GM12878 (cell line): ENCODE measurements at regions not wholly inside any gene's neighbourhood (a gene's known extent, or its start where the extent isn't known, plus 50 kb on each side); places are given as distances from the start of the nearest gene placed in this dataset.

ENCODE experiments used
- ATAC-seq: fragments of 200-7000 bp; cut with Tn5 transposase; 3 replicates; pipeline ENCODE4 v1.9.1; 2020; ENCODE audit warnings: mild to moderate bottlenecking, moderate library complexity
- BruUV-seq: library from RNA; stranded (reverse); fragments of 400-500 nt; replicated peaks from 2 replicates; lab custom pipeline; 2021; lab: Mats Ljungman, UMichigan
- CTCF ChIA-PET: fragments of 300-600 bp; sonication (Branson Sonifier 250); formaldehyde crosslinking; extraction: SDS; loops from one replicate; lab custom pipeline; 2021; ENCODE audit warnings: inconsistent platforms; lab: Yijun Ruan, JAX
- POLR2A ChIA-PET: fragments of 350-600 bp; formaldehyde crosslinking; extraction: SDS; loops from one replicate; lab custom pipeline; 2021; ENCODE audit warnings: inconsistent platforms; lab: Charles Lee
- RAD21 ChIA-PET: fragments of 300-600 bp; sonication (Branson Sonifier 250); formaldehyde crosslinking; loops from one replicate; lab custom pipeline; 2023; ENCODE audit warnings: antibody characterized with exemption; ENCODE audit not compliant: unreplicated experiment; lab: Charles Lee
- SMC1A ChIA-PET: fragments of 300-600 bp; sonication (Branson Sonifier 250); formaldehyde crosslinking; loops from one replicate; lab custom pipeline; 2023; ENCODE audit not compliant: unreplicated experiment, uncharacterized antibody; lab: Charles Lee
- DNase-seq: peaks from one replicate; pipeline ENCODE4 v3.0.0-alpha.2; 2011; ENCODE audit warnings: low read depth, low spot score
- FAIRE-seq: peaks from 3 replicates; lab custom pipeline; 2011; peaks lifted over from hg19 to GRCh38; lab: Jason Lieb, UNC
- H2AFZ ChIP-seq: 2 replicates; pipeline ENCODE4 v1.6.0; 2011; ENCODE audit warnings: low read depth, low read length, control low read depth; ENCODE audit not compliant: control insufficient read depth
- H3K27ac ChIP-seq: 2 replicates; pipeline ENCODE4 v1.5.1; 2011; ENCODE audit warnings: control low read depth; ENCODE audit not compliant: control insufficient read depth, insufficient read depth
- H3K27me3 ChIP-seq, 2 experiments: replicated peaks in 1 of 2; 2 replicates each; pipeline versions ENCODE4 v1.6.0 to v1.6.1; 2011; ENCODE audit warnings: low read length in 1 of 2; ENCODE audit not compliant: control insufficient read depth in 2 of 2, insufficient read depth in 2 of 2
- H3K36me3 ChIP-seq, 2 experiments: 2 replicates each; pipeline ENCODE4 v1.5.1; 2011; ENCODE audit warnings: low read length in 1 of 2; ENCODE audit not compliant: control insufficient read depth in 2 of 2, insufficient read depth in 2 of 2
- H3K4me1 ChIP-seq: 2 replicates; pipeline ENCODE4 v1.6.1; 2011; ENCODE audit warnings: mild to moderate bottlenecking, low read length, moderate library complexity, mixed read lengths; ENCODE audit not compliant: control insufficient read depth, insufficient read depth
- H3K4me2 ChIP-seq: 2 replicates; pipeline ENCODE4 v1.6.0; 2011; ENCODE audit warnings: control low read depth; ENCODE audit not compliant: control insufficient read depth, insufficient read depth
- H3K4me3 ChIP-seq: fragments of 200-600 bp; sonication (generic); 2 replicates; pipeline ENCODE4 v1.5.1; 2016
- H3K79me2 ChIP-seq: 2 replicates; pipeline ENCODE4 v1.6.0; 2011; ENCODE audit warnings: low read length; ENCODE audit not compliant: control insufficient read depth, insufficient read depth
- H3K9ac ChIP-seq: 2 replicates; pipeline ENCODE4 v1.8.0; 2011; ENCODE audit warnings: low read length, control low read depth, mixed read lengths; ENCODE audit not compliant: control insufficient read depth, insufficient read depth
- H3K9me3 ChIP-seq: replicated peaks from 3 replicates; pipeline ENCODE4 v1.5.1; 2011; ENCODE audit warnings: mild to moderate bottlenecking, low read length; ENCODE audit not compliant: control insufficient read depth, insufficient read depth
- H4K20me1 ChIP-seq: 2 replicates; pipeline ENCODE4 v1.6.0; 2011; ENCODE audit not compliant: control insufficient read depth, insufficient read depth
- BCLAF1 ChIP-seq: fragments of 450-650 bp; IDR thresholded peaks from 2 replicates; pipeline ENCODE4 v1.6.1; 2017; ENCODE audit warnings: antibody characterized with exemption, mild to moderate bottlenecking, moderate library complexity
- CREB1 ChIP-seq: IDR thresholded peaks from 2 replicates; pipeline ENCODE4 v1.6.1; 2012; ENCODE audit warnings: low read depth, mild to moderate bottlenecking, inconsistent platforms
- HDGF ChIP-seq: fragments of 450-650 bp; IDR thresholded peaks from 2 replicates; pipeline ENCODE4 v1.6.1; 2016; ENCODE audit warnings: antibody characterized with exemption
- IKZF1 ChIP-seq: fragments of 450-650 bp; conservative IDR thresholded peaks from 2 replicates; pipeline ENCODE4 v1.6.1; 2017; ENCODE audit warnings: antibody characterized with exemption, mild to moderate bottlenecking
- IRF5 ChIP-seq: fragments of 450-650 bp; IDR thresholded peaks from 2 replicates; pipeline ENCODE4 v1.6.1; 2017; ENCODE audit warnings: borderline replicate concordance
- MYB ChIP-seq: fragments of 150-350 bp; IDR thresholded peaks from 2 replicates; pipeline ENCODE4 v1.6.1; 2014; ENCODE audit warnings: mild to moderate bottlenecking, low read depth, low read length, borderline replicate concordance
- NFYA ChIP-seq: IDR thresholded peaks from 2 replicates; pipeline ENCODE4 v1.6.1; 2011; ENCODE audit warnings: low read depth, mild to moderate bottlenecking, low read length, improper control_type of control experiment, borderline replicate concordance
- NR2C1 ChIP-seq: fragments of 450-650 bp; IDR thresholded peaks from 2 replicates; pipeline ENCODE4 v1.6.1; 2017; ENCODE audit warnings: antibody characterized with exemption, mild to moderate bottlenecking, moderate library complexity
- NRF1 ChIP-seq: conservative IDR thresholded peaks from 2 replicates; pipeline ENCODE4 v1.6.1; 2011; ENCODE audit warnings: mild to moderate bottlenecking, low read depth, low read length, improper control_type of control experiment
- PKNOX1 ChIP-seq: fragments of 450-650 bp; IDR thresholded peaks from 2 replicates; pipeline ENCODE4 v1.6.1; 2016; ENCODE audit warnings: mild to moderate bottlenecking
- RAD21 ChIP-seq: IDR thresholded peaks from 2 replicates; pipeline ENCODE4 v1.6.1; 2011; ENCODE audit warnings: mild to moderate bottlenecking, low read depth, low read length, moderate library complexity; ENCODE audit not compliant: insufficient read depth
- RAD51 ChIP-seq: fragments of 450-650 bp; IDR thresholded peaks from 2 replicates; pipeline ENCODE4 v1.6.1; 2016; ENCODE audit warnings: moderate library complexity, mild to moderate bottlenecking, inconsistent platforms
- RFX5 ChIP-seq: IDR thresholded peaks from 2 replicates; pipeline ENCODE4 v1.6.1; 2011; ENCODE audit warnings: low read depth, low read length, improper control_type of control experiment
- SMARCA5 ChIP-seq: fragments of 450-650 bp; IDR thresholded peaks from 2 replicates; pipeline ENCODE4 v1.6.1; 2017; ENCODE audit warnings: mild to moderate bottlenecking
- STAT3 ChIP-seq: IDR thresholded peaks from 2 replicates; pipeline ENCODE4 v1.6.1; 2011; ENCODE audit warnings: low read depth, low read length, improper control_type of control experiment
- ZNF217 ChIP-seq: fragments of 450-650 bp; IDR thresholded peaks from 2 replicates; pipeline ENCODE4 v1.6.1; 2017; ENCODE audit warnings: antibody characterized with exemption, mild to moderate bottlenecking
- ZNF24 ChIP-seq: fragments of 450-650 bp; IDR thresholded peaks from 2 replicates; pipeline ENCODE4 v1.6.1; 2017; ENCODE audit warnings: antibody characterized with exemption, mild to moderate bottlenecking
- ZNF384 ChIP-seq: IDR thresholded peaks from 2 replicates; pipeline ENCODE4 v1.6.1; 2012; ENCODE audit warnings: low read depth, mild to moderate bottlenecking, low read length, improper control_type of control experiment, borderline replicate concordance
- WGBS: methylation state at CpG from one replicate; pipeline ENCODE4 v1.1.6; 2016; ENCODE audit warnings: low lambda C conversion rate; ENCODE audit not compliant: insufficient replicate concordance, insufficient coverage; ENCODE audit errors: missing lambda C conversion rate; 5-methylcytosine and 5-hydroxymethylcytosine counted together
- in situ Hi-C: fragments of 300-500 bp; cut with MboI; formaldehyde crosslinking; loops from 9 replicates; pipeline ENCODE4 v1.14.3; 2018; ENCODE audit warnings: mixed read lengths
- intact Hi-C: fragments of 100-400 bp; cut with micrococcal nuclease; formaldehyde crosslinking; loops from one replicate; pipeline ENCODE4 v1.14.2; 2022; ENCODE audit not compliant: unreplicated experiment

GRCh38 chr5:114243972-114244317 lies 117.9 kb upstream of the KCNN2 start (continued):
- TF ChIP-seq STAT3, result no peak
- TF ChIP-seq NRF1, result no peak
- TF ChIP-seq SMARCA5, result no peak
- no peak for TF ChIP-seq IKZF1
- TF ChIP-seq PKNOX1, result no peak
- TF ChIP-seq ZNF217, result no peak
- TF ChIP-seq RAD21, result no peak
- TF ChIP-seq BCLAF1, result no peak
- TF ChIP-seq NFYA, result no peak
- TF ChIP-seq NR2C1, result no peak
- TF ChIP-seq, all 136 proteins: peak for 0

- CTCF ChIA-PET, result no interaction called here
- no peak for FAIRE-seq
- Histone ChIP-seq H3K4me1 (no peaks in the 10 kb centered on the region), H3K4me3 (no peak overlapping the region), H3K4me2 (no peak overlapping the region), H3K9me3 (no peaks in the 10 kb centered on the region), H3K27me3 (no peaks in the 10 kb centered on the region), H3K27ac (no peak overlapping the region)
- POLR2A ChIA-PET, result no interaction called here
- SMC1A ChIA-PET, result interaction anchor here (0.9 kb wide), 1 partner anchor 198 kb away, joined by 3 read pairs; no protein-coding TSS in a partner anchor
- RAD21 ChIA-PET, result no interaction called here
- DNase-seq, result no peak
- in situ Hi-C loops, result no loop called here
- WGBS, result 20% methylated on average over 2 of the region's 2 CpGs
- ATAC-seq, result no peak
- no TSS peak for BruUV-seq
- TF ChIP-seq RFX5 (no peak), CREB1 (no peak), IRF5 (no peak), IKZF1 (no peak), ZNF384 (no peak), MYB (no peak), HDGF (no peak), NRF1 (no peak), RAD51 (no peak), ZNF24 (no peak)
- TF ChIP-seq, all 136 proteins: peak for 0
- Histone ChIP-seq H3K36me3 (no peaks in the 10 kb centered on the region), H4K20me1 (no peaks in the 10 kb centered on the region), H3K9ac (no peak overlapping the region), H3K79me2 (no peaks in the 10 kb centered on the region), H2AFZ (no peak overlapping the region)
- intact Hi-C loops, result no loop called here
Measured at GRCh38 chr5:114249823-114250222, 112.0 kb upstream of the KCNN2 start.
